ENCODE measurements at regions not wholly inside any gene's neighbourhood (a gene's known extent, or its start where the extent isn't known, plus 50 kb on each side); places are given as distances from the start of the nearest gene placed in this dataset.

DNA sequence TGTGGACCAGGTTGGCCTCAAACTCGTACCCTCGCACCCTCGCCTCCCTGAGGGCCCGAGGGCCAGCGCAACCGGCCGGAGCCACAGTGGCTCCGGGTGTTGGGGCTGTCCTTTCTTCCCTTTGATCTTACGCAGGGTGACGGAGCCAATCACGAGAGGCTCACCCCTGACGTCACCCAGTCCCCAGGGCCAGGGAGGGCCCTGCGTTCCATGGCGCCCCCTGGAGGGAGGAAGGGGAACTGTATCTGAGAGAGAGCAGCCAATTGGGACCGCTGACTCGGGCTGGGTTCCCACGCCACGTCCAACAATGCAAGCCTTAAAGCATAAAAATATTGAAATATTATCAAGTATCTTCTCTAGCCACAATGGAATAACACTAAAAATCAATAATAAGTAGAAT, 432.8 kb upstream of the LRRTM4 start:
- TF ChIP-seq, protein P1, sequence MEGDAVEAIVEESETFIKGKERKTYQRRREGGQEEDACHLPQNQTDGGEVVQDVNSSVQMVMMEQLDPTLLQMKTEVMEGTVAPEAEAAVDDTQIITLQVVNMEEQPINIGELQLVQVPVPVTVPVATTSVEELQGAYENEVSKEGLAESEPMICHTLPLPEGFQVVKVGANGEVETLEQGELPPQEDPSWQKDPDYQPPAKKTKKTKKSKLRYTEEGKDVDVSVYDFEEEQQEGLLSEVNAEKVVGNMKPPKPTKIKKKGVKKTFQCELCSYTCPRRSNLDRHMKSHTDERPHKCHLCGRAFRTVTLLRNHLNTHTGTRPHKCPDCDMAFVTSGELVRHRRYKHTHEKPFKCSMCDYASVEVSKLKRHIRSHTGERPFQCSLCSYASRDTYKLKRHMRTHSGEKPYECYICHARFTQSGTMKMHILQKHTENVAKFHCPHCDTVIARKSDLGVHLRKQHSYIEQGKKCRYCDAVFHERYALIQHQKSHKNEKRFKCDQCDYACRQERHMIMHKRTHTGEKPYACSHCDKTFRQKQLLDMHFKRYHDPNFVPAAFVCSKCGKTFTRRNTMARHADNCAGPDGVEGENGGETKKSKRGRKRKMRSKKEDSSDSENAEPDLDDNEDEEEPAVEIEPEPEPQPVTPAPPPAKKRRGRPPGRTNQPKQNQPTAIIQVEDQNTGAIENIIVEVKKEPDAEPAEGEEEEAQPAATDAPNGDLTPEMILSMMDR (IDR thresholded peaks at IDR 0.05), result no peak
- no peak for TF ChIP-seq POLR2A (IDR thresholded peaks at IDR 0.05)
